ENCODE measurements at regions not wholly inside any gene's neighbourhood (a gene's known extent, or its start where the extent isn't known, plus 50 kb on each side); places are given as distances from the start of the nearest gene placed in this dataset.

GRCh38 chr18:39600894-39601293, 2035.3 kb upstream of the CELF4 start:
- no peak for ATAC-seq
- H3K4me3 ChIP-seq = no peak overlapping the region
- H3K9me3 ChIP-seq = no peaks in the 10 kb centered on the region
- H3K36me3 ChIP-seq = no peaks in the 10 kb centered on the region
- no peak overlapping the region for H3K27ac ChIP-seq
- no peaks in the 10 kb centered on the region for H3K4me1 ChIP-seq
- H3K27me3 ChIP-seq = no peaks in the 10 kb centered on the region
- DNase-seq = no peak
- intact Hi-C loops (cut with DNase I) = no loop called here
- TF ChIP-seq POLR2A (IDR thresholded peaks at IDR 0.05) = no peak
- TF ChIP-seq, protein P1, sequence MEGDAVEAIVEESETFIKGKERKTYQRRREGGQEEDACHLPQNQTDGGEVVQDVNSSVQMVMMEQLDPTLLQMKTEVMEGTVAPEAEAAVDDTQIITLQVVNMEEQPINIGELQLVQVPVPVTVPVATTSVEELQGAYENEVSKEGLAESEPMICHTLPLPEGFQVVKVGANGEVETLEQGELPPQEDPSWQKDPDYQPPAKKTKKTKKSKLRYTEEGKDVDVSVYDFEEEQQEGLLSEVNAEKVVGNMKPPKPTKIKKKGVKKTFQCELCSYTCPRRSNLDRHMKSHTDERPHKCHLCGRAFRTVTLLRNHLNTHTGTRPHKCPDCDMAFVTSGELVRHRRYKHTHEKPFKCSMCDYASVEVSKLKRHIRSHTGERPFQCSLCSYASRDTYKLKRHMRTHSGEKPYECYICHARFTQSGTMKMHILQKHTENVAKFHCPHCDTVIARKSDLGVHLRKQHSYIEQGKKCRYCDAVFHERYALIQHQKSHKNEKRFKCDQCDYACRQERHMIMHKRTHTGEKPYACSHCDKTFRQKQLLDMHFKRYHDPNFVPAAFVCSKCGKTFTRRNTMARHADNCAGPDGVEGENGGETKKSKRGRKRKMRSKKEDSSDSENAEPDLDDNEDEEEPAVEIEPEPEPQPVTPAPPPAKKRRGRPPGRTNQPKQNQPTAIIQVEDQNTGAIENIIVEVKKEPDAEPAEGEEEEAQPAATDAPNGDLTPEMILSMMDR (IDR thresholded peaks at IDR 0.05) = no peak
- 50 to 63% (median 57%) methylated on average over 4 of the region's 4 CpGs for WGBS, 4 donors

- no peak for DNase-seq
- Histone ChIP-seq H3K27me3 (no peaks in the 10 kb centered on the region), H3K4me1 (no peaks in the 10 kb centered on the region), H3K9me3 (peaks cover 0 to 6% (median 0%) of the 10 kb centered on the region in 12 donors), H3K27ac (no peak overlapping the region), H3K4me3 (no peak overlapping the region), H3K36me3 (no peaks in the 10 kb centered on the region)
- intact Hi-C loops (cut with DNase I) = no loop called here
- no peak for ATAC-seq
- WGBS, 4 donors = 84 to 91% (median 86%) methylated on average over 2 of the region's 2 CpGs
- TF ChIP-seq, protein P1 (IDR thresholded peaks at IDR 0.05) = no peak
- no peak for TF ChIP-seq POLR2A (IDR thresholded peaks at IDR 0.05)
Observed at GRCh38 chr18:39599251-39599650, 2033.7 kb upstream of the CELF4 start.

DNA sequence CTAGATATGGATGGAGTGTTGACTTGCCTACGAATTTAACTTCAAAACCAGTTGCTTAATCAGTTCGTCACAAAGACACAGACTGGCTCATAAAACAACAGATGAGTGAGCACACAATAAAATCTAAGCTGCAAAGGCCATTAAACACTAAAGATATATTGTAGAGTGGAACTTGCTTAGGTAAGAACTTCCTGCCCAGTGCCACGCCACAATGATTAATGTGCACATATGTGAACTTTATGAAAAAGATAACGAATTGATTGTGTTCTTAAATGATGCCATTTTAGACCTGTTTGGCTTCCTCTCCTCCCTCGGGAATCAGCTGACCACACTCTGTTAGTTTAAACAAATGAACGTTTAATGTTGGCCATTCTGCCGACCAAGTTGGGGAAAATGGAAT, 2031.3 kb upstream of the CELF4 start:
- TF ChIP-seq, protein P1 (IDR thresholded peaks at IDR 0.05) = no peak
- no peak for TF ChIP-seq POLR2A (IDR thresholded peaks at IDR 0.05)
- intact Hi-C loops (cut with DNase I) = no loop called here
- peaks cover 0 to 7% (median 0%) of the 10 kb centered on the region in 12 donors for H3K9me3 ChIP-seq
- no peak for ATAC-seq
- H3K27ac ChIP-seq = no peak overlapping the region
- no peaks in the 10 kb centered on the region for H3K27me3 ChIP-seq
- no peaks in the 10 kb centered on the region for H3K36me3 ChIP-seq
- H3K4me1 ChIP-seq = no peaks in the 10 kb centered on the region
- DNase-seq = no peak
- no peak overlapping the region for H3K4me3 ChIP-seq
- 57 to 64% (median 62%) methylated on average over 7 of the region's 7 CpGs for WGBS, 4 donors

DNA sequence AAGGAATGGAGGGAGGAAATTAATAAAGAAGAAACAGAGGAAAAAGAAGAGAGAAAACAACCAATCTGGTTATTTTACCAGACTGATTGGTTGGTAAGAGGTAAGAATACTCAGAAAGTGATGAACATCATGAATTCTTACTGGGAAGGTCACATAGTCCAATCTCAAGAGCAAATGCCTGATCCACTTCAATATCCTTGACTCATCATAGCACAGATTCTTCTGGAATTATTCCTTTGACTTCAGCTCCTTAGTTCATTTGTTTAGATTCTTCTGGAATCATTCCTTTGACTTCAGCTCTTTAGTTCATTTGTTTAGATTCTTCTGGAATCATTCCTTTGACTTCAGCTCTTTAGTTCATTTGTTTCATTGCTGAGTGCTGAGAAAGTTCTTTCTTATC, 2030.6 kb upstream of the CELF4 start:
- no peak for ATAC-seq
- Histone ChIP-seq H3K36me3 (no peaks in the 10 kb centered on the region), H3K4me1 (no peaks in the 10 kb centered on the region), H3K9me3 (peaks cover 0 to 7% (median 0%) of the 10 kb centered on the region in 12 donors), H3K27ac (no peak overlapping the region), H3K4me3 (no peak overlapping the region), H3K27me3 (no peaks in the 10 kb centered on the region)
- DNase-seq = no peak
- no peak for TF ChIP-seq POLR2A (IDR thresholded peaks at IDR 0.05)
- TF ChIP-seq, protein P1 (IDR thresholded peaks at IDR 0.05) = no peak
- intact Hi-C loops (cut with DNase I) = no loop called here
